ENCODE measurements at regions not wholly inside any gene's neighbourhood (a gene's known extent, or its start where the extent isn't known, plus 50 kb on each side); places are given as distances from the start of the nearest gene placed in this dataset.
"Not testable (repeated sequence)": the region's sequence is repeated elsewhere in the genome, so short reads cannot be mapped to it uniquely, and the experiment has no call there.

- FAIRE-seq = no peak
Observed at GRCh38 chr13:60214213-60215055, 50.7 kb upstream of the DIAPH3 start.

GRCh38 chr13:60220072-60220471, 56.3 kb upstream of the DIAPH3 start:
- no peak for FAIRE-seq

GRCh38 chr13:60221581-60221980, 57.9 kb upstream of the DIAPH3 start:
- FAIRE-seq = no peak

- FAIRE-seq = no peak
Observed at GRCh38 chr13:60226507-60226906, 62.8 kb upstream of the DIAPH3 start.

DNA sequence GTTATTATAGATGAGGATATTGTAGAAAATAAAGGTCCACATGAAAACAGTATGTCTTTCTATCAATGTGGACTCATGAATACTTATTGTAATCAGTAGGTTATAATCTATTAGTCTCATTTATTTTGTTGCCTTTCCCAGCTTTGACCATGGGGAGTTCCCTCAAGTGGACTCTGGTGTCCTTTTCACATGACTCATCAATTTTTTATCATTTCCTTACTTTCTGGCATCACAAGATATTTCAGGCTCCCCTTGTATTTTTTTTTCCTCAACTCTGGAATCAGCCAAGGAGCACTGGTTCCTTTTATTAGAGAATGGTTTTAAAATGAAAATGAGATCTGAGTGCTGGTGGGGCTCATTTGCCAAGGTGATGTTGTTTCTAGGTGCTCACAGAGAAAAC, 63.4 kb upstream of the DIAPH3 start:
- FAIRE-seq = no peak

DNA sequence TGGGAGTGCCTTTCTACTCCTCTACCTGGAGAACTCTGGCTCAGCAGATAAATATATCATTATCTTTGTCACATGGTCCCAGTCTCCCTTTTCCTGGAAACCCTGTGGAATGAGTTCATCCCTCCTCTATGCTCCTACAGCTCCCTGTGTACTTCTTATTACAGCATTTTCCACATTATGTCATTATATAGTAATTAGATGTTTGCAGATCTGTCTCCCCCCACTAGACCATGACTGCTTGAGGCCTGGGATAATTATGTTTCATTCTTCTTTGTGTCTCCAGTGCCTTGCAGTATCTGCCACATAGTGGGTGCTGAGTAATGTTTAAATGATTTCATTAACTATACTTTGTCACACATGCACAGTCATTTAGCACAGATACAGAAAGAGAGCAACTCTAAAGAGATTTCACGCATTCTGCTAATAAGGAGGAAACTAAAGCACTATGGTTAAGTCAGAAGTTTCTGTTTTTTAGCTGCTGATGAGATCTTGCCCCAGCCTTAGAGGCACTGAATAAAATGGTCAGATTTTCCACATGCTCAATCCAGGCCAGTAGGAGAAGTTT, 66.1 kb upstream of the DIAPH3 start:
- FAIRE-seq = no peak

GRCh38 chr13:60230593-60230992, 66.9 kb upstream of the DIAPH3 start:
- FAIRE-seq = no peak

- no peak for FAIRE-seq
Observed at GRCh38 chr13:60242043-60242595, 78.4 kb upstream of the DIAPH3 start.

- FAIRE-seq = no peak
Observed at GRCh38 chr13:60244381-60244780, 80.7 kb upstream of the DIAPH3 start.

DNA sequence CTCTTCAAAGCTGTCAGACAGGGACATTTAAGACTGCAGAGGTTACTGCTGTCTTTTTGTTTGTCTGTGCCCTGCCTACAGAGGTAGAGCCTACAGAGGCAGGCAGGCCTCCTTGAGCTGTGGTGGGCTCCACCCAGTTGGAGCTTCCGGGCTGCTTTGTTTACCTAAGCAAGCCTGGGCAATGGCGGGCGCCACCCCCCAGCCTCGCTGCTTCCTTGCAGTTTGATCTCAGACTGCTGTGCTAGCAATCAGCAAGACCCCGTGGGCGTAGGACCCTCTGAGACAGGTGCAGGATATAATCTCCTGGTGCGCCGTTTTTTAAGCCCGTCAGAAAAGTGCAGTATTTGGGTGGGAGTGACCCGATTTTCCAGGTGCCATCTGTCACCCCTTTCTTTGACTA, 87.7 kb upstream of the DIAPH3 start:
- not testable (repeated sequence) for FAIRE-seq

GRCh38 chr13:60258349-60258748, 94.6 kb upstream of the DIAPH3 start:
- FAIRE-seq = no peak

DNA sequence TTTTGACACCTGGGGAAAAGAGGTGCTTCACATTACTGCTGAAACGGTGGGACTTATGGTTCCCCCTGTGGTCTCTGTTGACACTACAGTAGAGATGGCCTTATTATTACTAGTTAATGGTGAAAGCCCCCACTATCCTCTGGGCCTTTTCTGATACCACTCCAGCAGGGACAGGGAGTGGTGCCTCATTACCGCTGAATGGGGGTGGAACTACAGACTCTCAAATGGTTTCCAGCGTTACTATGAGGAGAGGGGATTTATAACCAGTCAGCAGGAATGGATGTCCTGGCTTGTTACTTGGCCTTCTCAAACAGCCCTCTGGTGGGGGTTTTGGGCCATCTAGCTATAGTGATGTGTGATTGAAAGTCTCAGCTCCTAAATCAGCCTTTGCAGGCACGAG, 96.7 kb upstream of the DIAPH3 start:
- no peak for FAIRE-seq

DNA sequence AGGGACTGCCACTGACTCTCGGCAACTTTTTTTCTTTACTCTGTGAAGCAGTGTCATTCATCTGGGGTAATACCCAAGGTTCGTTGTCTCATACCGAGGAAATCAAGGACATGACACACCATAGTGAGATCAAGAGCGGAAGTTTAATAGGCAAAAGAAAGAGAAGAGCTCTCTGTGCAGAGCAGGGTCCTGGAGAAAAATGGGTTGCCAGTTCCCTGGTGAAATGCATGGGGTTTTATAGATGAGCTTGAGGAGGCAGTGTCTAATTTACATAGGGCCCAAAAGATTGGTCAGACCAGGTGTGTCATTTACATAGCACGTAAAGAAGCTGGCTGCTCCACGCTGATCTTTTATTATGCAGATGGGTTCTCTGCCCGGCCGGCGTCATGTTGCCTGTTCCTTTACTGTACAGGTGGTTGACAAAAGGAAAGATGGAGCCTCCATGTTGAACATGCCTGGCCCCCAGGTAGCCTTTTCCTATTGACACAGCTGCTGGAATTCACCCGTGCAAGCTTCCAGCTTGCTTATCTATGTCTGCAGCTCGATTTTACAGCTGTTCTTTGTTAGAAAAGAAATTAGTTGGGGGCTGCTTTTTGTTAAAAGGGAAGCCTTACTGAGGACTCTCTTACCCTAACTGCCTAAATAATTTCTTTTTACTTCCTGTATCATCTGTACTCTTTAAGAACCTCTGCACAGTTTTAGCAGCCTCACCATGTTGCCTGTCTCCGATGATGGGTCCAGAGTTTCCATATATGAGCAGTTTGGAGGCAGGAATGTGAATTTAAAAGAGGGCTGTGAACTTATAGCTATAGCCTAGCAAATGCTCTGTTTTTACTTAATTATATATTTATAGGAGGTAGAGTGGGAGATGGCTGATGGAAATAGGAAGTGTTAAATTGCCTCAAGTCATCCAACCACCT, 98.0 kb upstream of the DIAPH3 start:
- no peak for FAIRE-seq

GRCh38 chr13:60265566-60265965, 101.8 kb upstream of the DIAPH3 start:
- FAIRE-seq = no peak

DNA sequence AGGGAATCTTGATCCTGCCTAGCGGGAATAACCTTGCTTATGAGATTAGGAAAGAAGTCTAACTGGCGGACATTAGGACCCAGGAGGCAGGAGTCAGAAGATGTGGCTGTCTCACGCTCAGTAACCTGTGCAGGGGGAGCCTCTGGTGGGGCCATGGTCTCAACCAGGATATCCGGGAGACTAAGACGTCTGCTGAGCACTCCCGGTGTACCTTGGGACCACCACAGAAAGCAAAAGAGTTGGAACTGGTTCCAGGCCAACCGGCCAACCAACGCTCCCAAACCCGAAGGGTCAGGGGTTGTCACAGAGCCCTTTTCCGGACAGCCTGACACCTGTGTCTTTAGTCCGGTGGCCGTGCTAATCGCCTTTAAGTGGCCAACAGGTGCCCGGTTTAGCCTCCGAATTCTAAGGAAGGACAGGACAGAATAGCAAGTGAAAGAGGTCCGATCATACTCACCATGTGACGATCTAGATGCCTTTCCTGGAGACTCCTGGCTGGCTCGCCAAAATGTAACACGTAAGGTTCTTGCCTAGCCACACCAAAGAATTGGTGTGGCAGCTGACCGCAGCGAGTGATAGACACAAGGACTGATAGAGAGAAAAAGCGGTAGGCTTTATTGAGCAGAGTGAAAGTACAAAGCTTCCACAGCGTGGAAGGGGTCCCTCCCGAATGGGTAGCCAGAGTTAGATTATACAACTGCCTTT, 103.9 kb upstream of the DIAPH3 start:
- no peak for FAIRE-seq

DNA sequence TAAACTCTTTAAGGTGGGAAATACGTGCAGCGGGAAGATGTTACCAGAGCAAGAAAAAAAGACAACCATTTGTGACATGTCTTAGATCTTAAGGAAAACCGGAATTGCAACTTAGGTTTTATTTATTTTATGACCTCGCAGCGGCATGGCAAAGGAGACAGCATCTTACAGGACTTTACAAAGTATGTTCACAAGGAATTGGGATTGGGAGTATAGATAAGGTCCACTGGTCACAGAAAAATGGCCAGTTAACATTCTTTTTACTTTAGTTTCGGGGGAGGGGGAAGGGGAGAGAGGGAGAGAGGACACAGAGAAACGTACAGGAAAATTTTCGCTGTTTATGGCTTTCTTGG, 104.5 kb upstream of the DIAPH3 start:
- FAIRE-seq = no peak

DNA sequence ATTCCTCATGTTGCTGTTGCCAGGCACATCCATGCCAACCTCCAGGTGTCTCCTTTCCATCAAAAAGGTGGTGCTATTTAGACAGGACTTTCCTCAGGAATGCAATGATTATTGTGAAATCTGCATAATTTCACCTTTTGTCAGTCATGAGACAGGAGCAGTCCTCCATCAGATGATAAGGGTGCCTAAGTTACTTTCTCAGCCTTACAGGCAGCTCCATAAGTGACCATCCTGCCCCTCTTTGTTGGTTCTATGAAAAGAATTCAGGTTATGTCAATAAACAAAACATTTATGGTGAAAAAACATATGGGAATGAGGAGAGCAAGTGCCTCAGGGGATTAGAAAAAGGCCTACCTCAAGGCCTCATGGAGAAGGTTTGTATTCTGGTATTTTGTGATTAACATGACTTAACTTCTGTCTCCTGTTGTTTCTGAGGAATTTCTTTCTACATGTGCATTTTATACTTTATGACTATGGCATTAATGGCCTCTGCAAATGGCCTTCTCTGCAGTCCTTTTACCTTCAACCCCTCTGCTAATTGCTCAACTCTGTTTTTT, 110.3 kb upstream of the DIAPH3 start:
- no peak for FAIRE-seq

DNA sequence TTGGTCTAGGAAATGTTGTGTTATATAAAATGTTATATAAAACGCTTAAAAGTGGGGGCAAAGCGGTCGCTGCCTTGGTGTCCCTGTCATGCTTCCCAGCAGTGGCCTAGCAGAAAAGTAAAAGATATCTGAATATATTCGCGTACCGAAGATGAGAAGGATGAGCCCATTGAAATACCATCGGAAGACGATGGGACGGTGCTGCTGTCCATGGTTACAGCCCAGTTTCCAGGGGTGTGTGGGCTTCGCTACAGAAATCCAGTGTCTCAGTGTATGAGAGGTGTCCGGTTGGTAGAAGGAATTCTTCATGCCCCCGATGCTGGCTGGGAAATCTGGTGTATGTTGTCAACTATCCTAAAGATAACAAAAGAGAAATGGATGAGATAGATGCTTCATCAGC, 110.9 kb upstream of the DIAPH3 start:
- FAIRE-seq = no peak

DNA sequence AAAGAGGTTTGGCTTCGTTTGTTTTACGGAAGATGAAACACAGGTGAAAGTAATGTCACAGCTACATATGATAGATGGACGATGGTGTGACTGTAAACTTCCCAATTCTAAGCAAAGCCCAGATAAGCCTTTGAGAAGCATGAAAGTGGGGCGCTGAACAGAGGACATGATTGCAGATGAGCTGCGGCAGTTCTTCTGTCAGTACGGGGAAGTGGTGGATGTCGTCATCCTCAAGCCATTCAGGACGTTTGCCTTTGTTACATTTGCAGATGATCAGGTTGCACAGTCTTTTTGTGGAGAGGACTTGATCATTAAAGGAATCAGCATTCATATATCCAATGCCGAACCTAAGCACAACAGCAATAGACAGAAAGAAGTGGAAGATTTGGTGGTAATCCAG, 111.5 kb upstream of the DIAPH3 start:
- FAIRE-seq = no peak

GRCh38 chr13:60280524-60280923, 116.5 kb upstream of the TDRD3 start:
- not testable (repeated sequence) for FAIRE-seq

GRCh38 chr13:60282186-60282585, 114.8 kb upstream of the TDRD3 start:
- FAIRE-seq = no peak

DNA sequence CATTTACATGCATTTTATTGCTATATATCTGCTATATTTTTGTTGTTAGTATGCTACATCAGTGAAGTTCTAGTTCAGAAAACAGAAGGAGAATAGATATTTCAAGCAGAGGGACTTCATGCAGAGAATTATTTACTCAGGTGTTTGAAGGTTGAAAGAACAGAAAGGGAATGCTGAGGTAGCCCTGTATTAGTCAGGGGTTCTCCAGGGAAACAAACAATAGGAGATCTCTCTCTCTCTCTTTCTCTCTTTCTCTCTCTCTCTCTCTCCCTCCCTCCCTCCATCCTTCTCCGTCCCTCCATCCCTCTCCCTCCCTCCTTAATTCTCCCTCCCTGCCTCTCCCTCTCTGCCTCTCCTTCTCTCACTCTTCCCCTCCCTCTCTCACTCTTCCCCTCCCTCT, 114.3 kb upstream of the TDRD3 start:
- no peak for FAIRE-seq

Measured in endometrium (tissue), 2 donors.